Gastroesophageal sphincter (tissue), 3 donors: ENCODE measurements at regions not wholly inside any gene's neighbourhood (a gene's known extent, or its start where the extent isn't known, plus 50 kb on each side); places are given as distances from the start of the nearest gene placed in this dataset.

Source experiments
- POLR2A ChIP-seq, 2 donors: fragments of 450-650 bp; IDR thresholded peaks; one replicate each; pipeline ENCODE4 v1.6.1; 2017; ENCODE audit warnings: antibody characterized with exemption in 2 of 2, mild to moderate bottlenecking in 2 of 2, moderate library complexity in 1 of 2
- TF ChIP-seq, protein P1 (sequence below), 4 experiments: fragments of 200-600 bp in 2 of 4; fragments of 450-650 bp in 2 of 4; sonication (generic) in 1 of 4; IDR thresholded peaks; one replicate each; pipeline ENCODE4 v1.5.1; 2017 to 2019; ENCODE audit warnings: antibody characterized with exemption in 4 of 4, mild to moderate bottlenecking in 2 of 4, moderate library complexity in 2 of 4

DNA sequence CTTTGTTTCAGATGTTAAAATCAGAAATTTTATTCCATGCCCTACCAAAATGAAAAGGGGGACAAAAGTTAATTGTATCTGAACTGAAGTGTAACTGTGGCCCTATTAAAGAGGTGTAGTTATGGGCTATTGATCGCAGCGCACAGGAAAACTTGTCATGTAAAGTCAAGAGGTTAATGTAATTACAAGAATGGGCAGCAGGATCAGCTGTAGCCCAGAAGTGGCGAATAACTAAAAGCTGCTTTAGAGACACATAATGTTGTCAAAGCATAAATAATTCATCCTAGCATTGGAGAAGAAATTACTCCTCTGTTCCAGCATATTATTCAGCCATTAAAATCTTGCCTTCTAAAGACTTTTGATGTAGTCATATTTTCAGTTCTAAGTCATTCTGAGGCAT lies 211.8 kb downstream of the EPHA4 start:
- no peak for TF ChIP-seq POLR2A (IDR thresholded peaks at IDR 0.05)
- TF ChIP-seq, protein P1, sequence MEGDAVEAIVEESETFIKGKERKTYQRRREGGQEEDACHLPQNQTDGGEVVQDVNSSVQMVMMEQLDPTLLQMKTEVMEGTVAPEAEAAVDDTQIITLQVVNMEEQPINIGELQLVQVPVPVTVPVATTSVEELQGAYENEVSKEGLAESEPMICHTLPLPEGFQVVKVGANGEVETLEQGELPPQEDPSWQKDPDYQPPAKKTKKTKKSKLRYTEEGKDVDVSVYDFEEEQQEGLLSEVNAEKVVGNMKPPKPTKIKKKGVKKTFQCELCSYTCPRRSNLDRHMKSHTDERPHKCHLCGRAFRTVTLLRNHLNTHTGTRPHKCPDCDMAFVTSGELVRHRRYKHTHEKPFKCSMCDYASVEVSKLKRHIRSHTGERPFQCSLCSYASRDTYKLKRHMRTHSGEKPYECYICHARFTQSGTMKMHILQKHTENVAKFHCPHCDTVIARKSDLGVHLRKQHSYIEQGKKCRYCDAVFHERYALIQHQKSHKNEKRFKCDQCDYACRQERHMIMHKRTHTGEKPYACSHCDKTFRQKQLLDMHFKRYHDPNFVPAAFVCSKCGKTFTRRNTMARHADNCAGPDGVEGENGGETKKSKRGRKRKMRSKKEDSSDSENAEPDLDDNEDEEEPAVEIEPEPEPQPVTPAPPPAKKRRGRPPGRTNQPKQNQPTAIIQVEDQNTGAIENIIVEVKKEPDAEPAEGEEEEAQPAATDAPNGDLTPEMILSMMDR (IDR thresholded peaks at IDR 0.05) = no peak
